ENCODE measurements at regions not wholly inside any gene's neighbourhood (a gene's known extent, or its start where the extent isn't known, plus 50 kb on each side); places are given as distances from the start of the nearest gene placed in this dataset.
"Not testable (repeated sequence)": the region's sequence is repeated elsewhere in the genome, so short reads cannot be mapped to it uniquely, and the experiment has no call there.

DNA sequence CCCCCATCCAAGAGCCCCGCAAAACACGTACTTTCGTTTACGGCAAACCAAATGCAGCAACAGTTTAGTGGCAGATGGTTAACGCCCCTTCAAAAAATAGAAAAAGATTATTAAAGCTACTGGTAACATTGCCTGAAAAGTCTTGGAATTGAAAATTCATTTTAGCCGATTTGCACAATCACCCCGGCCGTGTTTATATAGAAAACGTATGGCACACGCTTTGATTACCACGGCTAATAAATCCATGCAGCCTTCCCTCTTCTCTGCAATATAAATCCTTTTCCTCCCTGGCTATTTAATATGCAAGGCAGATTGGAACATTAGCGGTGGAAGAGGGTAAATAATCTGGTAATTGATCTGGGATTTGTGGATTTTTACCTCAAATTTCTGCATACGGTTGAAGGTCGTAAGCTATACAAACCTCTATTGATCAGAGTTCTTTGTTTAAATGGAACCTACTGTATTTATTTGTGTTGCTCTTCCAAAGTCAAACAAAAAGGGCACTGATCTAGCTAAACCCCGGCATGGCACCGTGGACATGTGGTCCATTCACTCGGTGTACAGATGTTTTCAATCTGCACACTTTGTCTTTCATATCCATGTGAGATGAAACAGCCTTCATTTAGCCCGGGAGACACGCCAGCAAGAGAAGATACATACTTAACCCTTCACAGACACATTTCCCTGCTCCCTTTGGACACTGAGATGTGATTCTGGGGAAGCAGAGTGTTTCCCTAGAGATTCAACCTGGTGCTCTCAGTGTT is 238.1 kb upstream of the MAF start:
- Mint-ChIP-seq H3K4me3 (ENCODE audit: unreplicated experiment) (no peak overlapping the region), H3K27ac (ENCODE audit: unreplicated experiment) (no peak overlapping the region), H3K36me3 (ENCODE audit: unreplicated experiment) (no peaks in the 10 kb centered on the region), H3K27me3 (ENCODE audit: unreplicated experiment) (peaks cover 6% of the 10 kb centered on the region), H3K9me3 (ENCODE audit: unreplicated experiment) (no peaks in the 10 kb centered on the region), H3K4me1 (ENCODE audit: unreplicated experiment) (no peaks in the 10 kb centered on the region)
- DNase-seq (ENCODE audit: extremely low spot score, unreplicated experiment): no peak
- TF ChIP-seq, protein P1, sequence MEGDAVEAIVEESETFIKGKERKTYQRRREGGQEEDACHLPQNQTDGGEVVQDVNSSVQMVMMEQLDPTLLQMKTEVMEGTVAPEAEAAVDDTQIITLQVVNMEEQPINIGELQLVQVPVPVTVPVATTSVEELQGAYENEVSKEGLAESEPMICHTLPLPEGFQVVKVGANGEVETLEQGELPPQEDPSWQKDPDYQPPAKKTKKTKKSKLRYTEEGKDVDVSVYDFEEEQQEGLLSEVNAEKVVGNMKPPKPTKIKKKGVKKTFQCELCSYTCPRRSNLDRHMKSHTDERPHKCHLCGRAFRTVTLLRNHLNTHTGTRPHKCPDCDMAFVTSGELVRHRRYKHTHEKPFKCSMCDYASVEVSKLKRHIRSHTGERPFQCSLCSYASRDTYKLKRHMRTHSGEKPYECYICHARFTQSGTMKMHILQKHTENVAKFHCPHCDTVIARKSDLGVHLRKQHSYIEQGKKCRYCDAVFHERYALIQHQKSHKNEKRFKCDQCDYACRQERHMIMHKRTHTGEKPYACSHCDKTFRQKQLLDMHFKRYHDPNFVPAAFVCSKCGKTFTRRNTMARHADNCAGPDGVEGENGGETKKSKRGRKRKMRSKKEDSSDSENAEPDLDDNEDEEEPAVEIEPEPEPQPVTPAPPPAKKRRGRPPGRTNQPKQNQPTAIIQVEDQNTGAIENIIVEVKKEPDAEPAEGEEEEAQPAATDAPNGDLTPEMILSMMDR (IDR thresholded peaks at IDR 0.05): no peak

GRCh38 chr16:79836144-79836543 is 235.6 kb upstream of the MAF start:
- no peak overlapping the region for H3K4me3 Mint-ChIP-seq (ENCODE audit: unreplicated experiment)
- no peak for DNase-seq (ENCODE audit: extremely low spot score, unreplicated experiment)
- no peaks in the 10 kb centered on the region for H3K9me3 Mint-ChIP-seq (ENCODE audit: unreplicated experiment)
- H3K27ac Mint-ChIP-seq (ENCODE audit: unreplicated experiment): no peak overlapping the region
- H3K4me1 Mint-ChIP-seq (ENCODE audit: unreplicated experiment): no peaks in the 10 kb centered on the region
- H3K27me3 Mint-ChIP-seq (ENCODE audit: unreplicated experiment): peaks cover 4% of the 10 kb centered on the region
- TF ChIP-seq, protein P1 (IDR thresholded peaks at IDR 0.05): no peak
- no peaks in the 10 kb centered on the region for H3K36me3 Mint-ChIP-seq (ENCODE audit: unreplicated experiment)

DNA sequence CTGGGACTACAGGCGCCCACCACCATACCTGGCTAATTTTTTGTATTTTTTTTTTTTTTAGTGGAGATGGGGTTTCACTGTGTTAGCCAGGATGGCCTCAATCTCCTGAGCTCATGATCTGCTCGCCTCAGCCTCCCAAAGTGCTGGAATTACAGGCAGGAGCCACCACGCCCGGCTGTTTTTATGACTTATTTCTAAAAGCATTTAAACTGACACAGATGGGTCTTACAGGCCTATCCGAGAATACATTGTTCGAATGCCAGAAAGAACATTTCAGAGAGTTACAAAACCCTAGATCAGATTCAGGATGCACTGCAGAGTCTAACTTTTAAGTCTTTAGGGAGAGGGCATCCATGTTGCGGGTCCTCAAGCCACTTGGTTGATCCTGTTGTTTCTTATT is 234.7 kb upstream of the MAF start:
- H3K36me3 Mint-ChIP-seq (ENCODE audit: unreplicated experiment): no peaks in the 10 kb centered on the region
- TF ChIP-seq, protein P1 (IDR thresholded peaks at IDR 0.05): no peak

DNA sequence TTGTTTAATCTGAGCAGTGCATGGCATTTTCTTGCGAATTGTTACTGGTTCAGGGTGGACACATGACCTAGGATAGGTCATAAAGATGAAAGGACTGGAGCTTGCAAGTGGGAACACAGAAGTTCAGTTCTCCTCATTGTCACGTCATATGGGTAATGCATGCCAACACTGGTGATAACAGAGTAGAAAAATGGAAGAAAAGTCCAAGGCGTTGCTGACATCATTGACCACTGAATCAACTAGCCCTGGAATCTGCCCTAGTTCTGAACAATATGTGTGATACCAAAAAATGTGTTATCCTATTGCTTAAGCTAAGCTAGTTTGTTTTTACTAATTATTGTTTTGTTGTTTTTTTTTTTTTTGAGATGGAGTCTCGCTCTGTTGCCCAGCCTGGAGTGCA is 234.2 kb upstream of the MAF start:
- Mint-ChIP-seq H3K9me3 (ENCODE audit: unreplicated experiment) (no peaks in the 10 kb centered on the region), H3K4me3 (ENCODE audit: unreplicated experiment) (no peak overlapping the region), H3K4me1 (ENCODE audit: unreplicated experiment) (no peaks in the 10 kb centered on the region), H3K27me3 (ENCODE audit: unreplicated experiment) (peaks cover 4% of the 10 kb centered on the region), H3K27ac (ENCODE audit: unreplicated experiment) (no peak overlapping the region), H3K36me3 (ENCODE audit: unreplicated experiment) (no peaks in the 10 kb centered on the region)
- no peak for DNase-seq (ENCODE audit: extremely low spot score, unreplicated experiment)
- TF ChIP-seq, protein P1 (IDR thresholded peaks at IDR 0.05): no peak

More for the DNA sequence above, 234.7 kb upstream of the MAF start:
- Mint-ChIP-seq H3K9me3 (ENCODE audit: unreplicated experiment) (no peaks in the 10 kb centered on the region), H3K4me1 (ENCODE audit: unreplicated experiment) (no peaks in the 10 kb centered on the region), H3K27me3 (ENCODE audit: unreplicated experiment) (peaks cover 4% of the 10 kb centered on the region), H3K27ac (ENCODE audit: unreplicated experiment) (no peak overlapping the region), H3K4me3 (ENCODE audit: unreplicated experiment) (no peak overlapping the region)
- no peak for DNase-seq (ENCODE audit: extremely low spot score, unreplicated experiment)

- not testable (repeated sequence) for H3K9me3 Mint-ChIP-seq (ENCODE audit: unreplicated experiment); H3K27ac Mint-ChIP-seq (ENCODE audit: unreplicated experiment); DNase-seq (ENCODE audit: extremely low spot score, unreplicated experiment); H3K4me3 Mint-ChIP-seq (ENCODE audit: unreplicated experiment); H3K4me1 Mint-ChIP-seq (ENCODE audit: unreplicated experiment); H3K27me3 Mint-ChIP-seq (ENCODE audit: unreplicated experiment); H3K36me3 Mint-ChIP-seq (ENCODE audit: unreplicated experiment)
Measured at GRCh38 chr16:79834003-79834402, 233.5 kb upstream of the MAF start.

All from osteocyte (in vitro differentiated cells).